A549 (cell line): ENCODE measurements at regions not wholly inside any gene's neighbourhood (a gene's known extent, or its start where the extent isn't known, plus 50 kb on each side); places are given as distances from the start of the nearest gene placed in this dataset.

Experiments used
- ATAC-seq, 2 experiments: fragments of 200-7000 bp in 1 of 2; fragments of >200 bp in 1 of 2; cut with Nextera tagmentation in 1 of 2; cut with Tn5 transposase in 1 of 2; 3 replicates each; pipeline versions ENCODE4 v1.8.0 to v1.9.1; 2018 to 2020; ENCODE audit warnings: mild to moderate bottlenecking in 1 of 2, moderate library complexity in 1 of 2
- CTCF ChIA-PET: fragments of 300-600 bp; sonication (Branson Sonifier 250); formaldehyde crosslinking; extraction: SDS; loops from one replicate; lab custom pipeline; 2021; ENCODE audit warnings: antibody characterized with exemption, inconsistent platforms; lab: Yijun Ruan, JAX
- POLR2A ChIA-PET: fragments of 350-600 bp; formaldehyde crosslinking; extraction: SDS; loops from one replicate; lab custom pipeline; 2021; ENCODE audit warnings: antibody characterized with exemption, inconsistent platforms; lab: Yijun Ruan, JAX
- DNase-seq, 2 experiments: peaks; one replicate each; pipeline versions ENCODE4 v3.0.0 to v3.0.0-alpha.2; 2011 to 2016; ENCODE audit warnings: low read depth in 1 of 2, low spot score in 1 of 2
- FAIRE-seq: peaks from 2 replicates; lab custom pipeline; 2011; peaks lifted over from hg19 to GRCh38; lab: Jason Lieb, UNC
- H3K27ac ChIP-seq, 2 experiments: fragments of >200 bp; sonication (Bioruptor Twin); formaldehyde crosslinking; 3 replicates each; pipeline ENCODE4 v1.5.1; 2016 to 2017
- H3K4me1 ChIP-seq: fragments of >200 bp; sonication (Bioruptor Twin); formaldehyde crosslinking; 3 replicates; pipeline ENCODE4 v1.6.1; 2016
- H3K4me2 ChIP-seq: fragments of >200 bp; sonication (Bioruptor Twin); formaldehyde crosslinking; 3 replicates; pipeline ENCODE4 v1.6.1; 2016
- H3K4me3 ChIP-seq: fragments of >200 bp; sonication (Bioruptor Twin); formaldehyde crosslinking; 3 replicates; pipeline ENCODE4 v1.5.1; 2016
- H3K9me3 ChIP-seq: fragments of >200 bp; sonication (Bioruptor Twin); formaldehyde crosslinking; 3 replicates; pipeline ENCODE4 v1.6.1; 2016
- CHD2 ChIP-seq: fragments of 150-350 bp; IDR thresholded peaks from 2 replicates; pipeline ENCODE4 v1.6.1; 2014; ENCODE audit warnings: low read length; ENCODE audit not compliant: partially characterized antibody
- EP300 ChIP-seq, 2 experiments: fragments of >200 bp; sonication (Bioruptor Twin); formaldehyde crosslinking; IDR thresholded peaks; 2 replicates in 1 of 2; 3 replicates in 1 of 2; pipeline ENCODE4 v1.6.1; 2016 to 2017
- ESRRA ChIP-seq: fragments of 150-350 bp; IDR thresholded peaks from 2 replicates; pipeline ENCODE4 v1.6.1; 2014; ENCODE audit warnings: mild to moderate bottlenecking, low read length, borderline replicate concordance
- FOXS1 ChIP-seq: fragments of 250-450 bp; sonication (Bioruptor Pico); IDR thresholded peaks from 2 replicates; pipeline ENCODE4 v1.5.0; 2020; ENCODE audit warnings: mild to moderate bottlenecking, moderate library complexity
- HDAC2 ChIP-seq: fragments of 200-600 bp; sonication (generic); IDR thresholded peaks from 2 replicates; pipeline ENCODE4 v1.6.1; 2016
- HES2 ChIP-seq: fragments of >200 bp; sonication (Bioruptor Twin); formaldehyde crosslinking; IDR thresholded peaks from 2 replicates; pipeline ENCODE4 v1.6.1; 2016
- HEYL ChIP-seq: fragments of 250-450 bp; sonication (Bioruptor Pico); IDR thresholded peaks from 2 replicates; pipeline ENCODE4 v1.8.0; 2021; ENCODE audit warnings: mild to moderate bottlenecking, moderate library complexity
- HOXB13 ChIP-seq: fragments of 250-450 bp; sonication (Bioruptor Pico); IDR thresholded peaks from 2 replicates; pipeline ENCODE4 v1.5.0; 2020; ENCODE audit warnings: low read depth, mild to moderate bottlenecking, moderate library complexity
- MAFK ChIP-seq: fragments of 450-650 bp; IDR thresholded peaks from 2 replicates; pipeline ENCODE4 v1.6.1; 2014; ENCODE audit not compliant: partially characterized antibody
- MAX ChIP-seq: IDR thresholded peaks from 2 replicates; pipeline ENCODE4 v1.6.1; 2012
- MAZ ChIP-seq: fragments of 150-350 bp; IDR thresholded peaks from 2 replicates; pipeline ENCODE4 v1.6.1; 2014; ENCODE audit warnings: antibody characterized with exemption, low read depth, low read length, borderline replicate concordance
- POLR2AphosphoS2 ChIP-seq: conservative IDR thresholded peaks from 2 replicates; pipeline ENCODE4 v1.6.1; 2012; ENCODE audit warnings: low read length, improper control_type of control experiment, inconsistent platforms
- RAD21 ChIP-seq, 2 experiments: fragments of >200 bp in 1 of 2; sonication (Bioruptor Twin) in 1 of 2; formaldehyde crosslinking in 1 of 2; IDR thresholded peaks in 1 of 2; conservative IDR thresholded peaks in 1 of 2; 2 replicates in 1 of 2; 3 replicates in 1 of 2; pipeline ENCODE4 v1.6.1; 2012 to 2018; ENCODE audit warnings: inconsistent platforms in 1 of 2
- RARB ChIP-seq: fragments of 250-450 bp; sonication (Bioruptor Pico); IDR thresholded peaks from 2 replicates; pipeline ENCODE4 v1.8.0; 2021; ENCODE audit warnings: mild to moderate bottlenecking, moderate library complexity
- RCOR1 ChIP-seq: fragments of 150-350 bp; IDR thresholded peaks from 2 replicates; pipeline ENCODE4 v1.6.1; 2014; ENCODE audit warnings: antibody characterized with exemption, low read length, low read depth
- RFX5 ChIP-seq: fragments of 450-650 bp; IDR thresholded peaks from 2 replicates; pipeline ENCODE4 v1.7.1; 2014; ENCODE audit warnings: antibody characterized with exemption, mild to moderate bottlenecking, moderate library complexity
- SMC3 ChIP-seq: fragments of >200 bp; sonication (Bioruptor Twin); formaldehyde crosslinking; IDR thresholded peaks from 3 replicates; pipeline ENCODE4 v1.6.1; 2018; ENCODE audit warnings: inconsistent platforms
- SREBF2 ChIP-seq: fragments of 450-650 bp; IDR thresholded peaks from 2 replicates; pipeline ENCODE4 v1.6.1; 2014; ENCODE audit warnings: mild to moderate bottlenecking, moderate library complexity
- ZC3H11A ChIP-seq: fragments of 450-650 bp; IDR thresholded peaks from 2 replicates; pipeline ENCODE4 v1.6.1; 2014; ENCODE audit warnings: antibody characterized with exemption, mild to moderate bottlenecking
- ZNF302 ChIP-seq: fragments of 250-450 bp; sonication (Bioruptor Pico); IDR thresholded peaks from 2 replicates; pipeline ENCODE4 v1.9.0; 2021; ENCODE audit warnings: inconsistent platforms, mild to moderate bottlenecking, moderate library complexity
- WGBS: methylation state at CpG from one replicate; pipeline ENCODE4 v1.1.6; 2017; ENCODE audit errors: missing lambda C conversion rate; 5-methylcytosine and 5-hydroxymethylcytosine counted together

GRCh38 chr15:97162805-97163495 lies 797.6 kb upstream of the ARRDC4 start:
- no peak overlapping the region for H3K4me2 ChIP-seq
- no peak overlapping the region for H3K27ac ChIP-seq
- CTCF ChIA-PET, result no interaction called here
- TF ChIP-seq RARB (CRISPR knock-in tag) (no peak), SREBF2 (no peak)
- WGBS, result 2% methylated on average over 2 of the region's 2 CpGs
- POLR2A ChIA-PET, result no interaction called here
- ATAC-seq (no peak), FAIRE-seq (no peak), DNase-seq (no peak)
- H3K4me3 ChIP-seq, result no peak overlapping the region
- H3K9me3 ChIP-seq, result no peaks in the 10 kb centered on the region
- no peaks in the 10 kb centered on the region for H3K4me1 ChIP-seq

GRCh38 chr15:97165205-97165604 lies 795.3 kb upstream of the ARRDC4 start:
- WGBS, result 6% methylated on average over 2 of the region's 2 CpGs
- no peak overlapping the region for H3K4me2 ChIP-seq
- ATAC-seq, result no peak
- TF ChIP-seq HEYL (CRISPR knock-in tag), result no peak
- TF ChIP-seq, all 56 proteins: peak for 0
- Histone ChIP-seq H3K4me3 (no peak overlapping the region), H3K27ac (no peak overlapping the region), H3K4me1 (no peaks in the 10 kb centered on the region), H3K9me3 (no peaks in the 10 kb centered on the region)
- DNase-seq (no peak), FAIRE-seq (no peak)
- POLR2A ChIA-PET, result no interaction called here
- CTCF ChIA-PET, result no interaction called here

GRCh38 chr15:97168704-97169475 lies 791.6 kb upstream of the ARRDC4 start:
- no peak overlapping the region for H3K4me3 ChIP-seq
- no peak overlapping the region for H3K27ac ChIP-seq
- POLR2A ChIA-PET, result no interaction called here
- H3K4me1 ChIP-seq, result no peaks in the 10 kb centered on the region
- H3K4me2 ChIP-seq, result no peak overlapping the region
- WGBS, result 9% methylated on average over 12 of the region's 12 CpGs
- no peaks in the 10 kb centered on the region for H3K9me3 ChIP-seq
- ATAC-seq (no peak), DNase-seq (no peak), FAIRE-seq (no peak)
- TF ChIP-seq ZNF302 (CRISPR knock-in tag), result no peak
- CTCF ChIA-PET, result no interaction called here

- no peak overlapping the region for H3K4me2 ChIP-seq
- TF ChIP-seq MAZ (no peak), MAFK (no peak), ESRRA (no peak), RFX5 (no peak), EP300 (IDR thresholded peaks at IDR 0.05) (no peak), HDAC2 (no peak), HES2 (no peak), RCOR1 (no peak), HOXB13 (CRISPR knock-in tag) (no peak), SMC3 (no peak), SREBF2 (no peak), CHD2 (no peak), FOXS1 (CRISPR knock-in tag) (no peak), RAD21 (conservative IDR thresholded peaks at IDR 0.05 in 1 of 2, IDR thresholded peaks at IDR 0.05 in 1 of 2) (no peak), MAX (no peak), ZC3H11A (no peak), POLR2AphosphoS2 (no peak)
- ChIA-PET POLR2A (no interaction called here), CTCF (no interaction called here)
- no peaks in the 10 kb centered on the region for H3K4me1 ChIP-seq
- H3K27ac ChIP-seq, result no peak overlapping the region
- 43% methylated on average over 10 of the region's 10 CpGs for WGBS
- DNase-seq, result no peak
- no peak for FAIRE-seq
- no peak overlapping the region for H3K4me3 ChIP-seq
- H3K9me3 ChIP-seq, result no peaks in the 10 kb centered on the region
- no peak for ATAC-seq
Observed at GRCh38 chr15:97171556-97171955, 788.9 kb upstream of the ARRDC4 start.
